ENCODE measurements at regions not wholly inside any gene's neighbourhood (a gene's known extent, or its start where the extent isn't known, plus 50 kb on each side); places are given as distances from the start of the nearest gene placed in this dataset.
A peak's percentile ranks its signal among the peaks of the same experiment; 100 is the strongest.

GRCh38 chr20:55269913-55270312 lies 735.4 kb downstream of the CBLN4 start:
- TF ChIP-seq CTCF (IDR thresholded peaks at IDR 0.05; ENCODE audit: low read length, missing control alignments), result no peak
- no peak overlapping the region for H3K4me3 ChIP-seq (replicated peaks; ENCODE audit: low read depth, low read length)
- no peak for DNase-seq (ENCODE audit: low read depth)

GRCh38 chr20:55266361-55266760 lies 739.0 kb downstream of the CBLN4 start:
- no peak for DNase-seq (ENCODE audit: low read depth)
- H3K4me3 ChIP-seq (replicated peaks; ENCODE audit: low read depth, low read length), result no peak overlapping the region
- TF ChIP-seq CTCF (IDR thresholded peaks at IDR 0.05; ENCODE audit: low read length, missing control alignments), result no peak

GRCh38 chr20:55264703-55265239 lies 740.5 kb downstream of the CBLN4 start:
- no peak overlapping the region for H3K4me3 ChIP-seq (replicated peaks; ENCODE audit: low read depth, low read length)
- DNase-seq (ENCODE audit: low read depth), result no peak
- no peak for TF ChIP-seq CTCF (IDR thresholded peaks at IDR 0.05; ENCODE audit: low read length, missing control alignments)

DNA sequence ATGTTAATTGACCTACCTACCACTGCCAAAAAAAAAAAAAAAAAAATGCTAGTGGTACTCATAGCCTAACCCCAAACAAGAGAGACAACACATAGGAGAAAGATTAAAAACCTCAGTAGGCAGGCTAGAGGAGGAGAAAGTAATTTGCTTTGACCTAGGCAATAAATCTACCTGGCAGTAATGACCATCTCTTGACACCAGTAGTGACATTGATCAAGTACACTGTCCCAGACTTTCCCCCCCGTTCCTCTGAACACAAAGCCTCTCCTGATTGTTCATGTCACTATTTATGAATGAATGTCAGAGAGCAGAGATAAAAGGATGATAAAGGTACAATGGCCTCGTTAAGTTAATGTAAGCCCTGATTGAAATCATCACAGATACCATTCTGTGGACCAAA lies 746.8 kb downstream of the CBLN4 start:
- no peak for DNase-seq (ENCODE audit: low read depth)
- TF ChIP-seq CTCF (IDR thresholded peaks at IDR 0.05; ENCODE audit: low read length, missing control alignments), result no peak
- no peak overlapping the region for H3K4me3 ChIP-seq (replicated peaks; ENCODE audit: low read depth, low read length)

GRCh38 chr20:55255016-55255415 lies 750.3 kb downstream of the CBLN4 start:
- DNase-seq (ENCODE audit: low read depth), result no peak
- no peak for TF ChIP-seq CTCF (IDR thresholded peaks at IDR 0.05; ENCODE audit: low read length, missing control alignments)
- H3K4me3 ChIP-seq (replicated peaks; ENCODE audit: low read depth, low read length), result no peak overlapping the region

GRCh38 chr20:55253781-55254180 lies 751.5 kb downstream of the CBLN4 start:
- peak; percentile 7 for DNase-seq (ENCODE audit: low read depth)
- H3K4me3 ChIP-seq (replicated peaks; ENCODE audit: low read depth, low read length), result no peak overlapping the region
- TF ChIP-seq CTCF (IDR thresholded peaks at IDR 0.05; ENCODE audit: low read length, missing control alignments), result no peak

DNA sequence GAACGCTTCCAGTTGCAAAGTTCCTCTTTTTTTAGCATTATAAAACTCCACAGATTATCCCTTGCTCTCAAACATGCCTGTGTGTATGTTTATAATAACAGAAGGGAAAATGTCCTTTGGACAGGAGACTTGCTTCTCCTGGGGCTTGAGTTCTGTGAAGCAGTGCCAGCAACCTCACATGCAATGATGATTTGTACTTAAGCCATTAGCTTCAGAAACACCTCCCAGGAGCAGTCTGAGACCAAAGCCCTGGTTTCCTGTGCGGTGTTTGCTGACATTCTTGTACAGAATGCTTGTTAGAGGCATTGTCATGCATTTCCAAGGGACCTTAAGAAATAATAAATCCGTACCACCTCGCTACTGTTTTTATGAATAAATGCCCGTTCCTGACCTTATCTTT lies 752.8 kb downstream of the CBLN4 start:
- no peak for TF ChIP-seq CTCF (IDR thresholded peaks at IDR 0.05; ENCODE audit: low read length, missing control alignments)
- H3K4me3 ChIP-seq (replicated peaks; ENCODE audit: low read depth, low read length), result no peak overlapping the region
- DNase-seq (ENCODE audit: low read depth), result no peak
